ENCODE measurements at regions not wholly inside any gene's neighbourhood (a gene's known extent, or its start where the extent isn't known, plus 50 kb on each side); places are given as distances from the start of the nearest gene placed in this dataset.

GRCh38 chr15:69719527-69720240, 267.1 kb downstream of the RPLP1 start:
- no peak for DNase-seq

GRCh38 chr15:69720536-69720935, 267.9 kb downstream of the RPLP1 start:
- no peak for DNase-seq

GRCh38 chr15:69722924-69723323, 270.3 kb downstream of the RPLP1 start:
- DNase-seq, result no peak

- peak; percentile 34 for DNase-seq
Observed at GRCh38 chr15:69723404-69724096, 270.9 kb downstream of the RPLP1 start.

GRCh38 chr15:69724333-69724732, 271.7 kb downstream of the RPLP1 start:
- no peak for DNase-seq

GRCh38 chr15:69725275-69725674, 272.7 kb downstream of the RPLP1 start:
- DNase-seq, result no peak

- DNase-seq, result no peak
Observed at GRCh38 chr15:69725957-69726356, 273.3 kb downstream of the RPLP1 start.

- DNase-seq, result peak; percentile 33
Observed at GRCh38 chr15:69727121-69727924, 274.7 kb downstream of the RPLP1 start.

- peak; percentile 55 for DNase-seq
Observed at GRCh38 chr15:69729167-69729748, 276.6 kb downstream of the RPLP1 start.

- no peak for DNase-seq
Observed at GRCh38 chr15:69730281-69731080, 277.9 kb downstream of the RPLP1 start.

- no peak for DNase-seq
Observed at GRCh38 chr15:69731081-69731330, 278.4 kb downstream of the RPLP1 start.

- DNase-seq, result no peak
Observed at GRCh38 chr15:69731581-69731980, 279.0 kb downstream of the RPLP1 start.

GRCh38 chr15:69732133-69732532, 279.5 kb downstream of the RPLP1 start:
- DNase-seq, result no peak

- peak; percentile 53 for DNase-seq
Observed at GRCh38 chr15:69734699-69735098, 282.1 kb downstream of the RPLP1 start.

- DNase-seq, result peak; percentile 84
Observed at GRCh38 chr15:69735121-69735520, 282.5 kb downstream of the RPLP1 start.

- no peak for DNase-seq
Observed at GRCh38 chr15:69736161-69736560, 283.5 kb downstream of the RPLP1 start.

GRCh38 chr15:69737916-69738315, 285.3 kb downstream of the RPLP1 start:
- no peak for DNase-seq

- DNase-seq, result no peak
Observed at GRCh38 chr15:69740684-69741083, 288.1 kb downstream of the RPLP1 start.

GRCh38 chr15:69742361-69742760, 289.7 kb downstream of the RPLP1 start:
- no peak for DNase-seq

GRCh38 chr15:69743091-69743490, 290.5 kb downstream of the RPLP1 start:
- no peak for DNase-seq

- no peak for DNase-seq
Observed at GRCh38 chr15:69744391-69745162, 292.0 kb downstream of the RPLP1 start.

GRCh38 chr15:69747193-69747592, 294.6 kb downstream of the RPLP1 start:
- no peak for DNase-seq
